ENCODE measurements at regions not wholly inside any gene's neighbourhood (a gene's known extent, or its start where the extent isn't known, plus 50 kb on each side); places are given as distances from the start of the nearest gene placed in this dataset.

DNA sequence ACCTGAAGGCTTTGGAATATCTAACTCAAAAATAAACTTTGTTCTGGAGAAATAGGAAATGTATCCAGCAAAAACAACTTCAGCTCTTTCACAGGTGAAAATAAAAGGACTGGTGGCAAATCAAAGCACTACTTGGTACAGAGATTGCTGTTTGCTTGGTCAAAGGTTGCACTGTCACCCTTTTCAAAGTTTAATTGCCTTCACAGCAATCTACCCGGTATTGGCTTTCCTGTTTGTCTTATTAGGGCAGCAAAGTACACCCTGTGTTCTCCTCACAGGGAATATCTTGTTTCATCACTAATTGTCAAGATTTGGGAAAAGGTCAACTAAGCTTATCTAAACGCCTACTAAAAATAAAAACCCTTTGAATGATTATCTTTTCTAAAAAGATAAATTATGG, 214.1 kb upstream of the ADCY2 start:
- no peak for TF ChIP-seq SUZ12 (IDR thresholded peaks at IDR 0.05; ENCODE audit: extremely low read depth, insufficient read depth, insufficient read length)
- TF ChIP-seq ZNF274 (IDR thresholded peaks at IDR 0.05; ENCODE audit: low read depth, low read length), result no peak
- no peak for TF ChIP-seq YY1 (IDR thresholded peaks at IDR 0.05; ENCODE audit: insufficient read depth, insufficient read length)
